Nephron (organoid): ENCODE measurements at regions not wholly inside any gene's neighbourhood (a gene's known extent, or its start where the extent isn't known, plus 50 kb on each side); places are given as distances from the start of the nearest gene placed in this dataset.

ENCODE experiments used
- H3K27ac Mint-ChIP-seq, 3 experiments: 2 replicates each; pipeline ENCODE4 v1.8.0; 2020; ENCODE audit warnings: mixed read lengths in 3 of 3, mild to moderate bottlenecking in 2 of 3, moderate library complexity in 1 of 3
- H3K27me3 Mint-ChIP-seq: 2 replicates; pipeline ENCODE4 v1.8.0; 2021; ENCODE audit warnings: low read depth, mild to moderate bottlenecking, moderate library complexity, mixed read lengths
- H3K36me3 Mint-ChIP-seq: 2 replicates; pipeline ENCODE4 v1.8.0; 2020; ENCODE audit warnings: low read depth, mixed read lengths
- H3K4me1 Mint-ChIP-seq: 2 replicates; pipeline ENCODE4 v1.8.0; 2020; ENCODE audit warnings: mixed read lengths
- H3K4me3 Mint-ChIP-seq, 3 experiments: 2 replicates each; pipeline ENCODE4 v1.8.0; 2020; ENCODE audit warnings: mild to moderate bottlenecking in 3 of 3, mixed read lengths in 3 of 3, moderate library complexity in 2 of 3
- H3K9me3 Mint-ChIP-seq: 2 replicates; pipeline ENCODE4 v1.8.0; 2020; ENCODE audit warnings: mixed read lengths
- CTCF ChIP-seq, 3 experiments: fragments of 200-600 bp; sonication (generic); IDR thresholded peaks; one replicate each; pipeline ENCODE4 v1.5.0; 2021; ENCODE audit warnings: antibody characterized with exemption in 3 of 3; ENCODE audit not compliant: unreplicated experiment in 3 of 3

DNA sequence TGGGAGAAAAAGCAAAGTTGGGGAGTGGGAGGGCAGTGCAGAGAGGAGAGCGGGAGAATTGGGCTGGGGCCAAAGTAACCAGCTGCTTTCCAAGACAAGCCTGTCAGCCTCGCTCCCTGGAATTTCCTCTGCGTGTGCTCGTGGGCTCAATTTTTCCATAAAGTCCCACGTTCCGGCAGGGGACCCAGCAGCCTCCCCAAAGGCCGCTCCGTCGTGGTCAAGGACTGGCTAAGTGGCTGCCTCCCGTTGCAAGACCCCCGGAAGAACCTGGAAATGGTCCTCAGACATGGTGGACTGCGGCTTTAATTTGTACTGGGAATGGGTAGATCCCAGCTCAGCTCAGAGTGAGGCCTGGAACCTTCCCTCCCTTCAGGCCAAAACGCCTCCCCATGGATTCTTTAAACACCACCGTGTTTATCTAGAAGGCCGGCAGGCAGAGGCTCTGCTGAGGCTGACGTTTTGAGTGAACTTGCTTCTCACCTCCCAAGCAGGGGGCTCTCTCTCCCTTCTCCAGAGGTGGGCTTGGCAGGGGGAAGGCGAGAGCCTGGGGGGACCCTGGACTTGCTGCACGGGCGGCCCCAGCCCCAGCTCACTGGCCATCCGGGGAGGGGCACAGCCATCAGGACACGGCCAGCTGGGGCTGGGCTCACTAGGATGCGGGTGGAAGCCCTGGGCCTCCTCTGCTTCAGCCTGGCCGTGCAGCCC, 190.0 kb downstream of the C16orf95 start:
- peaks cover 6% of the 10 kb centered on the region for H3K36me3 Mint-ChIP-seq
- H3K27ac Mint-ChIP-seq: peak overlapping the region; percentile 98 to 99 (median 99)
- peak overlapping the region; percentile 16 to 58 (median 40) for H3K4me3 Mint-ChIP-seq
- peaks cover 11% of the 10 kb centered on the region for H3K9me3 Mint-ChIP-seq
- no peak for TF ChIP-seq CTCF (IDR thresholded peaks at IDR 0.05; ENCODE audit: unreplicated experiment in 3 of 3)
- H3K4me1 Mint-ChIP-seq: peaks cover 43% of the 10 kb centered on the region
- H3K27me3 Mint-ChIP-seq: peaks cover 52% of the 10 kb centered on the region

- no peak overlapping the region for H3K4me3 Mint-ChIP-seq
- H3K36me3 Mint-ChIP-seq: peaks cover 6% of the 10 kb centered on the region
- no peak for TF ChIP-seq CTCF (IDR thresholded peaks at IDR 0.05; ENCODE audit: unreplicated experiment in 3 of 3)
- peaks cover 54% of the 10 kb centered on the region for H3K27me3 Mint-ChIP-seq
- H3K27ac Mint-ChIP-seq: peak overlapping the region; percentile 98 to 99 (median 99)
- H3K4me1 Mint-ChIP-seq: peaks cover 44% of the 10 kb centered on the region
- H3K9me3 Mint-ChIP-seq: peaks cover 11% of the 10 kb centered on the region
Measured at GRCh38 chr16:87127766-87128147, 189.4 kb downstream of the C16orf95 start.

GRCh38 chr16:87129771-87130170, 187.4 kb downstream of the C16orf95 start:
- H3K27ac Mint-ChIP-seq: peak overlapping the region; percentile 90 to 99 (median 97)
- peak overlapping the region in 1 of 3 experiments; percentile 26 for H3K4me3 Mint-ChIP-seq
- peaks cover 68% of the 10 kb centered on the region for H3K27me3 Mint-ChIP-seq
- TF ChIP-seq CTCF (IDR thresholded peaks at IDR 0.05; ENCODE audit: unreplicated experiment in 3 of 3): no peak
- H3K4me1 Mint-ChIP-seq: peaks cover 57% of the 10 kb centered on the region
- peaks cover 6% of the 10 kb centered on the region for H3K9me3 Mint-ChIP-seq
- peaks cover 6% of the 10 kb centered on the region for H3K36me3 Mint-ChIP-seq

DNA sequence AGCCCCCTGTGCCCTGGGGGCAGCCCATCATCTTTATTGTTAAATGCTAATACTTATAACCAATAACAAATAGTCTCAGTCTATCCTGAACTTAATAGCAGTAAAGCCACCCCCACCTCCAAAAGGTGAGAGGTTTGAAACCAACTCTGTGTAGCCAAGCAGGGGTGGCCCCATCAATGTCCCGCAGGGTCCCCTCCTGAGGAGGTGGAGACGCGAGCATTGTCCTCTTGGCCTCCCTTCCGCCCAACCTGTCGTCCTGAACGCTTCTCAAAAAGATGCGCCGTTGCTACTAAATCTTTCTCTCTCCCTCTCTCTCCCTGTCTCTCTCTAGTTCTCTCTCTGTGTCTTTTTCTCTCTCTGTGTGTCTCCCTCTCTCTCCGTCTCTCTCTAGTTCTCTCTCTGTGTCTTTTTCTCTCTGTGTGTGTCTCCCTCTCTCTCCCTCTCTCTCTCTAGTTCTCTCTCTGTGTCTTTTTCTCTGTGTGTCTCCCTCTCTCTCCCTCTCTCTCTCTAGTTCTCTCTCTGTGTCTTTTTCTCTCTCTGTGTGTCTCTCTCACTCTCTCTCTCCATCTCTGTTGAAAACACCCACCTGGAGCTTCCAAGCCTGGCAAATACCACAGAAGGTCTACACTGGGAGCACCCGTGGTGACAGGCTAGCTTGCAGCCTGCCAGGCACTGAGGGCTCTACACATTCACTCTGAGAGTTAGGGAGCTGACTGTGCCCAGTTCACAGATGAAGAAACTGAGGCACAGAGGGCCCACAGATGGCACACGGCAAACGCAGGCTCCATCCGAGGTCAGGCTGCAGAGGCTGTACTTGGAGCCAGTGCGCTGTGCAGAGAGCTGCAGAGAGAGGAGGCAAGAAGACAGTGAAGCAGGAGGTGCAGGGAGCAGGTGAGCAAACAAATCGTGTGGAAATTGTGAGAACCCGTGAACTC, 185.9 kb downstream of the C16orf95 start:
- Mint-ChIP-seq H3K4me1 (peaks cover 57% of the 10 kb centered on the region), H3K4me3 (no peak overlapping the region), H3K36me3 (peaks cover 6% of the 10 kb centered on the region), H3K27me3 (peaks cover 70% of the 10 kb centered on the region), H3K9me3 (peaks cover 8% of the 10 kb centered on the region), H3K27ac (peak overlapping the region in 2 of 3 experiments; percentile 37 to 54)
- TF ChIP-seq CTCF (IDR thresholded peaks at IDR 0.05; ENCODE audit: unreplicated experiment in 3 of 3): no peak

GRCh38 chr16:87131996-87132345, 185.2 kb downstream of the C16orf95 start:
- Mint-ChIP-seq H3K4me1 (peaks cover 51% of the 10 kb centered on the region), H3K36me3 (peaks cover 10% of the 10 kb centered on the region), H3K4me3 (no peak overlapping the region), H3K27me3 (peaks cover 73% of the 10 kb centered on the region), H3K9me3 (peaks cover 11% of the 10 kb centered on the region), H3K27ac (peak overlapping the region in 2 of 3 experiments; percentile 37 to 54)
- TF ChIP-seq CTCF (IDR thresholded peaks at IDR 0.05; ENCODE audit: unreplicated experiment in 3 of 3): no peak
